Prostate gland (tissue), 2 donors: ENCODE measurements at regions not wholly inside any gene's neighbourhood (a gene's known extent, or its start where the extent isn't known, plus 50 kb on each side); places are given as distances from the start of the nearest gene placed in this dataset.

Source experiments
- DNase-seq: peaks from one replicate; pipeline ENCODE4 v3.0.0-alpha.2; 2019; ENCODE audit warnings: low spot score
- H3K27ac ChIP-seq, 2 donors: fragments of 200-600 bp; sonication (generic); 2 replicates each; pipeline ENCODE4 v1.5.1; 2017 to 2019
- H3K27me3 ChIP-seq: fragments of 200-600 bp; sonication (generic); replicated peaks from 2 replicates; pipeline ENCODE4 v1.5.1; 2019; ENCODE audit not compliant: insufficient read depth
- H3K36me3 ChIP-seq, 2 donors: fragments of 200-600 bp; sonication (generic); 1 replicate in 1 of 2; 2 replicates in 1 of 2; pipeline versions ENCODE4 v1.5.1 to v1.8.1; 2017 to 2019
- H3K4me1 ChIP-seq: fragments of 200-600 bp; sonication (generic); replicated peaks from 2 replicates; pipeline ENCODE4 v1.5.1; 2019
- H3K4me3 ChIP-seq, 2 donors: fragments of 200-600 bp; sonication (generic); 2 replicates each; pipeline ENCODE4 v1.5.1; 2017 to 2019
- H3K9me3 ChIP-seq: fragments of 200-600 bp; sonication (generic); 2 replicates; pipeline ENCODE4 v1.5.1; 2017
- POLR2A ChIP-seq: fragments of 450-650 bp; IDR thresholded peaks from one replicate; pipeline ENCODE4 v1.6.1; 2016; ENCODE audit warnings: antibody characterized with exemption, mild to moderate bottlenecking
- POLR2AphosphoS5 ChIP-seq: sonication (generic); formaldehyde crosslinking; IDR thresholded peaks from one replicate; pipeline ENCODE4 v1.6.1; 2017; ENCODE audit warnings: antibody characterized with exemption
- WGBS: methylation state at CpG from one replicate; pipeline ENCODE4 v1.1.5; 2018; 5-methylcytosine and 5-hydroxymethylcytosine counted together
- intact Hi-C: fragments of 100-400 bp; cut with DNase I; formaldehyde crosslinking; loops from one replicate; pipeline ENCODE4 v1.14.2; 2022
- TF ChIP-seq, protein P1 (sequence below), 4 experiments: fragments of 200-600 bp in 2 of 4; fragments of 450-650 bp in 2 of 4; sonication (generic) in 2 of 4; IDR thresholded peaks; 1 replicate in 3 of 4; 2 replicates in 1 of 4; pipeline ENCODE4 v1.5.1; 2016 to 2019; ENCODE audit warnings: antibody characterized with exemption in 4 of 4, mild to moderate bottlenecking in 2 of 4, moderate library complexity in 2 of 4

DNA sequence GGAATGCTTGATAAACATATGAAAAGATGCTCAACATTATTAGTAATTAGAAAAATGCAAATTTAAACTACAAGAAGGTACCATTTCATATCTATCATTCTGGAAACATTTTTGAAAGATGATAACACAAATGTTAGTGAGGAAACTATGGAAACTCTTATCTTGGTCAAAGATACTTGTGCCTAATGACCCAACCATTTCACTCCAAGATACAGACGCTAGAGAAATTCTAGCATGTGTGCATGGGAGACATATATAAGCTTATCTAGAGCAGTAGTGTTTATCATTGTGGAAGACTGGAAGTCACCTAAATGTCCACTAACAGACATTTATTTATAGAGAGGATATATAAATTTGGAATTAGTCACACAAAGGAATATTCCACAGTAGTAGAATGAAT lies 143.1 kb upstream of the HMGA2 start:
- intact Hi-C loops, result no loop called here
- no peaks in the 10 kb centered on the region for H3K9me3 ChIP-seq
- TF ChIP-seq, protein P1, sequence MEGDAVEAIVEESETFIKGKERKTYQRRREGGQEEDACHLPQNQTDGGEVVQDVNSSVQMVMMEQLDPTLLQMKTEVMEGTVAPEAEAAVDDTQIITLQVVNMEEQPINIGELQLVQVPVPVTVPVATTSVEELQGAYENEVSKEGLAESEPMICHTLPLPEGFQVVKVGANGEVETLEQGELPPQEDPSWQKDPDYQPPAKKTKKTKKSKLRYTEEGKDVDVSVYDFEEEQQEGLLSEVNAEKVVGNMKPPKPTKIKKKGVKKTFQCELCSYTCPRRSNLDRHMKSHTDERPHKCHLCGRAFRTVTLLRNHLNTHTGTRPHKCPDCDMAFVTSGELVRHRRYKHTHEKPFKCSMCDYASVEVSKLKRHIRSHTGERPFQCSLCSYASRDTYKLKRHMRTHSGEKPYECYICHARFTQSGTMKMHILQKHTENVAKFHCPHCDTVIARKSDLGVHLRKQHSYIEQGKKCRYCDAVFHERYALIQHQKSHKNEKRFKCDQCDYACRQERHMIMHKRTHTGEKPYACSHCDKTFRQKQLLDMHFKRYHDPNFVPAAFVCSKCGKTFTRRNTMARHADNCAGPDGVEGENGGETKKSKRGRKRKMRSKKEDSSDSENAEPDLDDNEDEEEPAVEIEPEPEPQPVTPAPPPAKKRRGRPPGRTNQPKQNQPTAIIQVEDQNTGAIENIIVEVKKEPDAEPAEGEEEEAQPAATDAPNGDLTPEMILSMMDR (IDR thresholded peaks at IDR 0.05), result no peak
- TF ChIP-seq POLR2A (no peak), POLR2AphosphoS5 (no peak)
- no peaks in the 10 kb centered on the region for H3K4me1 ChIP-seq
- WGBS, result 77% methylated on average over 1 of the region's 1 CpG
- no peak overlapping the region for H3K4me3 ChIP-seq
- no peak overlapping the region for H3K27ac ChIP-seq
- H3K36me3 ChIP-seq, result no peaks in the 10 kb centered on the region
- H3K27me3 ChIP-seq, result peaks cover 3% of the 10 kb centered on the region
- DNase-seq, result no peak

DNA sequence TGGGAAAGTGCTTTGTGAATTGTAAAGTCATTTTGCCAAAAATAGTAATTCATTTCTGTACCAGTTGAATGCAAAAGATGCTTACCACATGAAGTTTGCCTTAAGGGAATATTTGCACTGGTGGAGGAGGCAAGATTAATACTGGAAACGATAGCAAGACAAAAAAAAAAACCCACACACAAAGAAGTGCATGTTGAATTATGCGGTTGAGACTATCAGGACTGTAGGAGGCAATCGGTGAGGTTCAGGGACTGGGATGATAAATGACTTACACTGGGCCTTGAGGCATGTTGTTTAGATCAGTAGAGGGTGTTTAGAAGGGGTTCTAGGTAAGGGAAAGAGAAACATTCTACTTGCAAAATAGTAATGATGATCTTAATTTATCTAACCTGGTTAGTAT lies 142.2 kb upstream of the HMGA2 start:
- Histone ChIP-seq H3K4me3 (no peak overlapping the region), H3K27me3 (peaks cover 3% of the 10 kb centered on the region), H3K36me3 (no peaks in the 10 kb centered on the region), H3K27ac (no peak overlapping the region), H3K4me1 (no peaks in the 10 kb centered on the region), H3K9me3 (no peaks in the 10 kb centered on the region)
- WGBS, result 37% methylated on average over 3 of the region's 3 CpGs
- DNase-seq, result no peak
- intact Hi-C loops, result no loop called here
- TF ChIP-seq, protein P1 (IDR thresholded peaks at IDR 0.05), result no peak
- TF ChIP-seq POLR2AphosphoS5 (no peak), POLR2A (no peak)

DNA sequence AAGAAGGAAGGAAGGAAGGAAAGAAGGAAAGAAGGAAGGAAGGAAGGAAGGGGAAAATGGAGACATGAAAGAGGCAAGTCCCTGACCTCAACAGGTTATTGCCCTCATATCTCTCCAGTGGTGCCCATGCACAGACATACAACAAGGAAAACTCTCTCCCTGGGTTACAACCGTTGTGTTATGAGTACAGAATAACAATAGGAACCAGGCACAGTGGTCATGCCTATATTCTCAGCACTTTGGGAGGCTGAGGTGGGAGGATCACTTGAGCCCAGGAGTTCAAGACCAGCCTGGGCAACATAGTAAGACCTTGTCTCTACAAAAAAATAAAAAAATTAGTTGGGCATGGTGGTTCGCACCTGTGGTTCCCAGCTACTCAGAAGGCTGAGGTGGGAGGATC lies 139.4 kb upstream of the HMGA2 start:
- intact Hi-C loops, result no loop called here
- TF ChIP-seq, protein P1 (IDR thresholded peaks at IDR 0.05), result no peak
- TF ChIP-seq POLR2AphosphoS5 (no peak), POLR2A (no peak)
- Histone ChIP-seq H3K36me3 (no peaks in the 10 kb centered on the region), H3K27ac (no peak overlapping the region), H3K4me3 (no peak overlapping the region), H3K4me1 (no peaks in the 10 kb centered on the region), H3K27me3 (peaks cover 3% of the 10 kb centered on the region), H3K9me3 (no peaks in the 10 kb centered on the region)
- DNase-seq, result no peak
- 95% methylated on average over 2 of the region's 2 CpGs for WGBS

DNA sequence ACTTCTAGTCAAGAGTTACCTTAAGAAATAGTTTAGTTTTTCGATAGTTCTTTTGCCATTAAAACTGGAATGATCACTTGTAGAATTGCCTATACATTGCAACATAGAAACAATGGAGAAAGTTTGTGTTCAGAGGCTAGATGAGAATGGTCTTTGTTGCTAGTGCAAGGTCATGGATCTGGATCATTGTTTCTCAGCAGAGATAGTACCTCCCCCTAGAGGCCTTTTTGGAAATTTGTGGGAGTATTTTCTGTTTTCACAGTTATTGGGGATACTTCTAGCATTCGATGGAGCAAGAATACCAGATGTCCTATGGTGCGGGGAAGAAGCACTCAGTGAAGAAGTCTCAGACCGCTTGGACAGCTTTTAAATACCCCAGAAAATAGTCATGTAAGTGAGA lies 138.8 kb upstream of the HMGA2 start:
- no peak overlapping the region for H3K4me3 ChIP-seq
- TF ChIP-seq, protein P1 (IDR thresholded peaks at IDR 0.05), result peak in 2 of 4 experiments; percentile 12 to 22
- no peak for TF ChIP-seq POLR2A

DNA sequence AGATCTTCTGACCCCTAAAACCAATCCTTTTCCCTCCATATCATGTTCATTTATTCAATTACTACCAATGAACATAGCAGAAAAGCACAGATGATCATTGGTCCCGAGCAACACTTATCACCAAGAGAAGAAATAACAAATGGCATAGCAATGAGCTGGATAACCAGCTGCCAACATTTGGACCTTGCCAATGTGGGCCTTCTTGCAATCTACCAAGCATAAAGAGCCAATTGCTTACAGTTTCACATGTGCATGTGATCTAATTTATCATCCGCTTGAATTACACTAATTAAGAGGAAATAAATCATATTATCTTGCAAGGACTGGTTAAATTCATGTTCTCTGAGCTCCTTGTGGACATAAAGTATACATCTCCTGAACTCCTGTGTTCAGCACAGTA lies 134.8 kb upstream of the HMGA2 start:
- Histone ChIP-seq H3K27me3 (peaks cover 10% of the 10 kb centered on the region), H3K27ac (no peak overlapping the region), H3K9me3 (no peaks in the 10 kb centered on the region), H3K36me3 (no peaks in the 10 kb centered on the region), H3K4me3 (no peak overlapping the region), H3K4me1 (no peaks in the 10 kb centered on the region)
- intact Hi-C loops, result no loop called here
- DNase-seq, result no peak
- 98% methylated on average over 2 of the region's 2 CpGs for WGBS
- TF ChIP-seq POLR2A (no peak), POLR2AphosphoS5 (no peak)
- TF ChIP-seq, protein P1 (IDR thresholded peaks at IDR 0.05), result no peak

More for the DNA sequence above, 138.8 kb upstream of the HMGA2 start:
- Histone ChIP-seq H3K4me1 (no peaks in the 10 kb centered on the region), H3K36me3 (no peaks in the 10 kb centered on the region), H3K9me3 (no peaks in the 10 kb centered on the region), H3K27me3 (peaks cover 3% of the 10 kb centered on the region), H3K27ac (no peak overlapping the region)
- WGBS, result 69% methylated on average over 4 of the region's 4 CpGs
- no peak for DNase-seq
- intact Hi-C loops, result no loop called here
